NCI-H2107 treated with DMSO at 0.1 percent for 48 hours (cell line): ENCODE measurements at regions not wholly inside any gene's neighbourhood (a gene's known extent, or its start where the extent isn't known, plus 50 kb on each side); places are given as distances from the start of the nearest gene placed in this dataset.

ENCODE experiments used
- DNase-seq: peaks from one replicate; lab custom pipeline; 2025; ENCODE audit not compliant: unreplicated experiment; lab: John Stamatoyannopoulos, UW

DNA sequence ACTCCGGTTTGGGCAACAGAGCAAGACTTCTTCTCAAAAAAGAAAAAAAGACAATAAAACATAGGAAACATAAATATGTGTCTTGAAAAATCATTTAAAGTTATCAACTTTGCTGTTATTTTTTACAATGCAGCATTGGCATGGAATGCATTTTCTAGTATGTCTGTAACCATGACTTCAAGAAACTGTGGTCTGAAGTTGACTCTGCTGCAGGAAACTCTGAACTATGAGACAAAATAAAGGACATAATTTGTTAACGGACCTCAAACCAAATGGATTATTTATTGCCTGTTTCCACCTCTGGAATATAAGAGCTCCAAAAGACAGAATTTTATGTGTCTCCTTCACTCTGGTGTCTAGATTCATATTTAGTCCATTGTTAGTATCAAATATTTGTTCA is 79.1 kb downstream of the TRIB2 start:
- no peak for DNase-seq

GRCh38 chr2:12796657-12797056 is 79.9 kb downstream of the TRIB2 start:
- DNase-seq = no peak

DNA sequence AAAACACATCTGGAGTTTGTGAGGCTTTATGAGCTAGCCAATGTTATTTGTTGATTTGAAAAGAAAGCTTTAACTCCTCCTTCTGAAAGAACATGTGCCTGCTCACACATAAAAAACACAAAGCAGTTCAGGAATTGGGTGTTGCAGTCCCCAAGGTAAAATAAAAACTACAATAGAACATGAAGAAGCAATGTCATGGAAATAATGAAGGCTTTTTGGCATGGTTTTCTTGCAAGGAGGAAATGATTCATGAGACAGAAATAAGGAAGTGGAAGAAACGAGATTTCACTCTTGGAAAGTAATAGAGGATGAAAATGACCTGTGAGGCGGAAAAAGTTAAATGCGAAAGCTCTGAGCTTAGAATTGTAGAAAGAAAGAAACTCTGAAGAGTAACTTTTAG is 81.1 kb downstream of the TRIB2 start:
- DNase-seq = no peak

DNA sequence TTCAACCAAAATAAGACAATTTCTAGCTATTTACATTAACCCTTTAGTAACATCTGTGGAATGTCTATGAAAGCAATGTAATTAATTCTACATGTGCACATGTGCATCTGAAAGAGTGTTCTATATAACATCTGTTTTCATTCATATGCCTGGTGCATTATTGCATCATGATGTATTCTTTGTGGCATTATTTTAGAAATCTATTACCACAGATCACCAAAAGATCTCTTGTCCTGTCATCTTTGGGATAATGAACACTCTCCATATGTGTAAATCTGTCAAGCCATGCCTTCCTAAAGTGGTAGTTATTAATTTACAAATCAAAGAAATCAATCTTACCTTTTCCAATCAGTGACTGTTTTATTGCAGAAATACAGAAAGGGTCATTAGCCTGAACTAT is 86.9 kb downstream of the TRIB2 start:
- no peak for DNase-seq

GRCh38 chr2:12804091-12804856 is 87.5 kb downstream of the TRIB2 start:
- no peak for DNase-seq

DNA sequence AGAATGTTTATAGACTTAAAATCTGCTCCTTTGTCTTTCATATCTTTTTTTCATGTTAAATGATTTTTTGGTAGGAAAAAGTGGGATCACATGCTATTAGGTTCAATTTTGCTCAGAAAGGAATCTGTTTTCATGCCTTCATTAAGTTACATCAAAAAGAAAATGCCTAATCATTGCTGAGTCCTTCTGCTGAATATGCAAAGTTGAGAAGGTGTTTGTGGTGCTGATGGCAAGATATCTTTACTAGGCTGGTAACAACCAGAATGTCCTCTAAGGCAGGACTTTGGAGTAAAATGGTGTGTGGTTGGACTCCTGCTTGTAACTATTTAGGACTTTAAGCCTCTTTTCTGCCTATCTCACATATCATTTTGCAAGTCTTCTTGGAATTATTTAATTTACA is 88.3 kb downstream of the TRIB2 start:
- no peak for DNase-seq

DNA sequence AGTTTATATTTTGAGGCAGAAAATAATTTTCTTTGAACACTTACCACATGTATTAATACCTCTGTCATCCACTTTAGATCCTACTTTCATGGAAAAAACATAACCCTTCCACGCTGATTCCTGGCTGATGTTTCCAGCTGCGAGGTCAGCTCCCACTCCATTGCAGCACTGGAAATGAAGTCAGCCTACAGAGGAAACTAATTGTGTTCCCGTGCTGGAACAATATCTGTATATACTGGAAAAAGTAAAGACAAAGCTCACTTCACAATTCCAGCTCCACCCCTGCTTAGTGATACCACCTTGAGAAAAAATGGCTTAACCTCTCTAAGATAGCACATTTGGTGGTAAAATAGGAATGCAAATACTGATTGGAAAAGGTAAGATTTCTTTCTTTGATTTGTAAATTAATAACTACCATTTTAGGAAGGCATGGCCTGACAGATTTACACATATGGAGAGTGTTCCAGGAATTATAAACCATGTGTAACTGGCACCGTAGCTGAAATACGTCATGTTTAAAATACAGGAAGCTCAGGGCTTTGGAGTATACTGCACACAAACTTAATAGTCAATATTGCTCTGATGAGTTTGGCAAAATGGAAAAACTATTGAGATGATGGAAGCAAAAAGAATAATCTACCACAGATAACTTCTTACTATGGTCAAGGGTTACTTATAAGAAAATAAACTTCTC is 90.0 kb downstream of the TRIB2 start:
- DNase-seq = no peak

DNA sequence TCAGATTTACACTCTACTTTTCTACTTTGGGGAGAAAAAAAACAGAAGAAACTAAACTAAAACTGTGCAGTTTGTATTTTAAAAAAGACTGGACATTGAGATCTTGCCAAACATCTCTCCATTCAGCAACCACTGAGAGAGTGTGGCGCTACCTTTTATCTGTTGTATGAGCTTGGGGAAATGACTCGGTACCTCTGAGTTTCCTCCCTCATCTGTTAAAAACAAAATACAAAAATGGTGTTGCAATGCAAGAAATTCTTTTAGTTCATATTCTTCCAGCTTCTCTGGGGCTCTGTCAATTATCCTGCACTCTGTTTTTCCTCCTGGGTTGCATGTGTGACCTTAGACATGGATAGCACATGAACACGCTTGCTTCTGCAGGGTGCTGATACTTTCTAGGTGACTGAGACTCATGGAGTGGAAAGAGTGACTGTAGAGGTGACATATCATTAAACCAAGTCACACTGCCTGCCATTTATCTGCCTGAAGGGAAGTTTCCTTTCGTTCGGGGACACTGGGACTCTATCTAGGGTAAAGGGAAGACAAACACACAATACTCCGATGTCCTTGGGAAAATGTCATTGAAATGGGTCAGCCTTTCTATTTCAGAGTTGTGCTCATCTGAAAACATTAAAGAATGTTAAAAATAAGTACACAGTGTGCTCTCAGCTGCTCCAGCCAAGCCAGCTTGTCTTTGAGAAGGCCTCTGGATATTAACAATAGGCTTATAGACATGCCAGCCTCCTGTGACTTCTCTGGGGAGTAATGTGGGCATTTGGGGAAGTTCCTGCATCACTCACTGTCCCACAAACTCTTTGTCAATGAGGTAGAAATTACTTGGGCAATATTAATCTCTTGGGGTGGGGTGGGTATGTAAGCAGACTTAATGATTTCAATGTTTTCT is 91.4 kb downstream of the TRIB2 start:
- DNase-seq = no peak

GRCh38 chr2:12809526-12809925 is 92.8 kb downstream of the TRIB2 start:
- DNase-seq = no peak

GRCh38 chr2:12811916-12812315 is 95.2 kb downstream of the TRIB2 start:
- DNase-seq = no peak

GRCh38 chr2:12813166-12813565 is 96.4 kb downstream of the TRIB2 start:
- DNase-seq = no peak

GRCh38 chr2:12816379-12817306 is 99.9 kb downstream of the TRIB2 start:
- DNase-seq = no peak

GRCh38 chr2:12817870-12818269 is 101.1 kb downstream of the TRIB2 start:
- no peak for DNase-seq

DNA sequence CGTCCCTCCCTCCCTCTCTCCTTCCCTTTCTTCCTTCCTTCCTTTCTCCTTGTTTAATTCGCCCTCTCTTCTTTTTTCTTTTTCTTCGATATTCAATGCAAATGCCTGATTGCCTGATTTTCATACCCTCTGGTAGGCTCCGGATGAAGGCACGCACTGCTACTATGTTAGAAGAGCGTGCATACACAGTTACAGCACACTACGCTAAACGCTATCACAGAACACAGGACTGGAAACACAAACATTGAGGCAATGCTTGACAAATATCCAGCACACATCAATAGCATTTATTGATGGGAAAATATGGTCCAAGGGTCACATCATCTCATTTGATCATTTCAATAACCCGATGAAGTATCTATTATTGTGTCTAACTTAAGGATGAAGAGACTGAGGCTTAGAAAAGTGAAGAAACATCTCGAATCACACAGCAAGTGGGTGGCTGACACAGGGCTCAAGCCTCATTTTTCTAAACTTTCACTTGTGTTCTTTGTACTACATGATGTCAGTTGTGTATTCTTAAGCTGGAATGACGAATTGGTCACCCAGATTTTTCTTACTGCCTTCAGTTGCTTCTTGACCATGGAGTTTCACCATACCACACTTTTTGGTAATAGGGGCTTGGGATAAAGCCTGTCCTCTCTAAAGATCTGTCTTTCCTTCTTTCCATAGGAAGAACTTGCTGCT is 101.8 kb downstream of the TRIB2 start:
- DNase-seq = no peak

- no peak for DNase-seq
These were observed 102.4 kb downstream of the TRIB2 start for GRCh38 chr2:12819103-12819475.

- no peak for DNase-seq
These were observed 103.0 kb downstream of the TRIB2 start for GRCh38 chr2:12819721-12820120.

DNA sequence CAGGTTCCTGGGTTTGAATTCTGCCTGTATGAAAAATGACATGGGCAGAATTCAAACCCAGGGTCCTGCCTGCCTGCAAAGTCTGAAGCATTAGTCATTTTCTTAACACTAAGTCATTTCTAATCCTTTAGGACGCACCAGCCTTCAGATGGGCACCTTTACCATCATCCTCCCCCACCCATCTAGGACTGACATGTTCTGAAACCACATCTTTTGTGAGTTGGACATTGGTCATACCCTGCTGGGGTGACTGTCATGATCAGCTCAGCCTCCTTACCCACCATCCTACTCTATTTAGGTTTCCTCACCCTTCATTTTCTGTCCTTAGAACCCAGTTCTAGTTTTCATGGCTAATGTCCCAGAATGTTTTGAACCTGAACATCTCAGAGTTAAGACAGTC is 104.9 kb downstream of the TRIB2 start:
- DNase-seq = no peak

DNA sequence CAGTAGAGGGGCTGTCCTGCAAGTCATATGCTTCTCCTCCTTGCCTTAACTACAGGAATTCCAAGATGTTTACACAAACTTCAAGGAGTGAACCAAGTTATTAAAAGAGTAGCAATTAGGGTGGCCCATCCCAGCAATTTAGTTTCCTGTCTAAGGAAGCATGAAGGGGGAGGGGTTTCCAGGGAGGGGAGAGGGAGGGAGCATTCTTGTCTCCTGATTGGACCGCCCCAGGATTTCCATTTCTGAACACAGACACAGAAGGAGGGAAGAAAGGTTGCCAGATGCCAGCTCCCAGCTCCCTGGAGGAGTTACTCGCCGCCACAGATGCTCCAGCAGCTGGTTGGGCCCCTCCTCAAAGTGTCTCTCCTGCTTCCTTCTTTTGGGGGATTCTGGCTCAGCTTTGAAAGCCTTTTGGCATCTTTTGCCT is 107.6 kb downstream of the TRIB2 start:
- no peak for DNase-seq

DNA sequence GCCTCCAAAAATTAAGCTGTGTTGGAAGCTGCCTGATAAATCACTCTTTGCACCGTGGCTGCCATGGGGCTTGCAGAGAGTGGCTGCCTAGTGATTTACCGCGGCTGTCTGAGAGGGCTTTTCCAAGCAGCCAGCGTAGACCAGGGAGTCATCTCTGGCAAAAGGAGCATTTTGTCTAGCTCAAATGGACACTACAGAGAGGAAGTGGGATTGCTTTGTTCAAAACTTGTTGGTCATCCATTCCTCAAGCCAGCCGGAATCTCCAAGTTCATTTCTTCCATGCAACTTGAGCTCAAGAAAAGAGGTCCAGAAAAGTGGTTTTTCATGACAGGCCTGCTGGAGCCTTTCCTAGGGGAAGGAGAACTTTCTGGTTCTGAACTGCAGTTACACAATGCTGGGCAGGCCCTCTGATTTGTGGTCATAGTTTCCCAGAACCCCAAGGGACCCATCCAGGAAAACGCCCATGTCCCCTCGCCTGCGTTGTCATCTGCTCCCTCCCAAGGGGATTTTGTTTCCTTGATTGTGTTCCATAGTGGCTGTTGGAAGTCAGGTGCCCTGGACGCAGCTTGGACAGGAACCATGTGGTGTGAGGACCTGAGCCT is 108.1 kb downstream of the TRIB2 start:
- no peak for DNase-seq

- DNase-seq = no peak
These were observed 110.0 kb downstream of the TRIB2 start for GRCh38 chr2:12826781-12827180.
